ENCODE measurements at regions not wholly inside any gene's neighbourhood (a gene's known extent, or its start where the extent isn't known, plus 50 kb on each side); places are given as distances from the start of the nearest gene placed in this dataset.

DNA sequence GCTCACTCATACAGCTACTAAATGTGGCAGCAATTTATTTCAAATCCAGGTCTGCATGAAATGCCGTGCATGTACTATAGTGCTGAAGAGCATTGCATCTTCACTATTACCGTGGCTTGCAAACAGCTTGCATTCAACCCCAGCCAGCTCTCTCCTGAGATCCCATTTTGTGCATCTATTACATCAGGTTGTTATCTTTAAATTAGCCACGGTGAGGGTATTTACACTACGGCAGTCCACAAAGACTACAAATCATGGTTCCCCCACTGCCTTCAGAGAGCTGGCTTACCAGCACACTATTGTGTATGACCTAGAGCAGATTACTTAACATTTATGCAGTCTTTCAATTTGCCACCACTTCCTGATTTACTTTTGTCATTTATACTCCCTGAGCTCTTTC is 621.3 kb upstream of the LRATD1 start:
- Histone ChIP-seq H3F3A (ENCODE audit: control insufficient read depth, insufficient read depth) (no peaks in the 10 kb centered on the region), H3K27me3 (ENCODE audit: control insufficient read depth, low read length) (no peaks in the 10 kb centered on the region), H3K27ac (ENCODE audit: low read depth, low read length) (no peak overlapping the region), H3K4me1 (ENCODE audit: control insufficient read depth, low read length) (no peaks in the 10 kb centered on the region), H3K79me2 (ENCODE audit: control insufficient read depth, low read length) (no peaks in the 10 kb centered on the region), H3K36me3 (ENCODE audit: control insufficient read depth, low read length) (no peaks in the 10 kb centered on the region), H3K4me3 (ENCODE audit: low read length) (no peak overlapping the region), H3K4me2 (ENCODE audit: low read length) (no peak overlapping the region), H3K9me2 (replicated peaks; ENCODE audit: control insufficient read depth, low read length) (no peaks in the 10 kb centered on the region), H3K9me3 (ENCODE audit: control insufficient read depth, insufficient read depth, low read length) (no peaks in the 10 kb centered on the region), H4K20me1 (ENCODE audit: control insufficient read depth, insufficient read depth, low read depth, low read length) (no peaks in the 10 kb centered on the region)
- TF ChIP-seq EZH2phosphoT487 (IDR thresholded peaks at IDR 0.05; ENCODE audit: borderline replicate concordance, low read length) = no peak
- TF ChIP-seq, protein P1, sequence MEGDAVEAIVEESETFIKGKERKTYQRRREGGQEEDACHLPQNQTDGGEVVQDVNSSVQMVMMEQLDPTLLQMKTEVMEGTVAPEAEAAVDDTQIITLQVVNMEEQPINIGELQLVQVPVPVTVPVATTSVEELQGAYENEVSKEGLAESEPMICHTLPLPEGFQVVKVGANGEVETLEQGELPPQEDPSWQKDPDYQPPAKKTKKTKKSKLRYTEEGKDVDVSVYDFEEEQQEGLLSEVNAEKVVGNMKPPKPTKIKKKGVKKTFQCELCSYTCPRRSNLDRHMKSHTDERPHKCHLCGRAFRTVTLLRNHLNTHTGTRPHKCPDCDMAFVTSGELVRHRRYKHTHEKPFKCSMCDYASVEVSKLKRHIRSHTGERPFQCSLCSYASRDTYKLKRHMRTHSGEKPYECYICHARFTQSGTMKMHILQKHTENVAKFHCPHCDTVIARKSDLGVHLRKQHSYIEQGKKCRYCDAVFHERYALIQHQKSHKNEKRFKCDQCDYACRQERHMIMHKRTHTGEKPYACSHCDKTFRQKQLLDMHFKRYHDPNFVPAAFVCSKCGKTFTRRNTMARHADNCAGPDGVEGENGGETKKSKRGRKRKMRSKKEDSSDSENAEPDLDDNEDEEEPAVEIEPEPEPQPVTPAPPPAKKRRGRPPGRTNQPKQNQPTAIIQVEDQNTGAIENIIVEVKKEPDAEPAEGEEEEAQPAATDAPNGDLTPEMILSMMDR (IDR thresholded peaks at IDR 0.05; ENCODE audit: low read depth, low read length, poor library complexity, severe bottlenecking) = no peak

DNA sequence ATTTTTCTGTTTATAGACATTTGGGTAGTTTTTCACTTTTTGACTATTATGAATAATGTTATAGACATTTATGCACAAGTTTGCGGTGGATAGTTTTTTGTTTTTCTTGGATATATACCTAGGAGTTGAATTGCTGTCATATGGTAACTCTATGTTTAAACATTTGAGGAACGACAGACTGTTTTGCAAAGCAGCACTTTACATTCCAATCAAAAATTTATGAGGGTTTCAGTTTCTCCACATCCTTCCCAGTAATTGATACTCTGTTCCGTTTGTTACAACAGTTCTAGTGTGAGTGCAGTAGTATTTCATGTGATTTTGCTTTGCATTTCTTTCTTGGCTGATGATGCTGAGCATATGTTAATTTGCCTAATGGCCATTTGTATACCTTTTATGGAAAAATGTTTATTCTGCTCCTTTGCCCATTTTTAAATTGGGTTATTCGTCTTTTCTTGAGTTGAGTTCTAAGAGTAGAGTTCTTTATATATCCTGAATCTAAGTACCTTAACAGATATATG is 617.3 kb upstream of the LRATD1 start:
- no peaks in the 10 kb centered on the region for H3K36me3 ChIP-seq (ENCODE audit: control insufficient read depth, low read length)
- no peak overlapping the region for H3K4me3 ChIP-seq (ENCODE audit: low read length)
- H3K9me2 ChIP-seq (replicated peaks; ENCODE audit: control insufficient read depth, low read length) = no peaks in the 10 kb centered on the region
- H4K20me1 ChIP-seq (ENCODE audit: control insufficient read depth, insufficient read depth, low read depth, low read length) = no peaks in the 10 kb centered on the region
- no peak overlapping the region for H3K4me2 ChIP-seq (ENCODE audit: low read length)
- no peaks in the 10 kb centered on the region for H3F3A ChIP-seq (ENCODE audit: control insufficient read depth, insufficient read depth)
- no peaks in the 10 kb centered on the region for H3K9me3 ChIP-seq (ENCODE audit: control insufficient read depth, insufficient read depth, low read length)
- H3K27me3 ChIP-seq (ENCODE audit: control insufficient read depth, low read length) = no peaks in the 10 kb centered on the region
- H3K4me1 ChIP-seq (ENCODE audit: control insufficient read depth, low read length) = no peaks in the 10 kb centered on the region
- H3K79me2 ChIP-seq (ENCODE audit: control insufficient read depth, low read length) = no peaks in the 10 kb centered on the region
- H3K27ac ChIP-seq (ENCODE audit: low read depth, low read length) = no peak overlapping the region
- TF ChIP-seq, protein P1 (IDR thresholded peaks at IDR 0.05; ENCODE audit: low read depth, low read length, poor library complexity, severe bottlenecking) = no peak
- no peak for TF ChIP-seq EZH2phosphoT487 (IDR thresholded peaks at IDR 0.05; ENCODE audit: borderline replicate concordance, low read length)

DNA sequence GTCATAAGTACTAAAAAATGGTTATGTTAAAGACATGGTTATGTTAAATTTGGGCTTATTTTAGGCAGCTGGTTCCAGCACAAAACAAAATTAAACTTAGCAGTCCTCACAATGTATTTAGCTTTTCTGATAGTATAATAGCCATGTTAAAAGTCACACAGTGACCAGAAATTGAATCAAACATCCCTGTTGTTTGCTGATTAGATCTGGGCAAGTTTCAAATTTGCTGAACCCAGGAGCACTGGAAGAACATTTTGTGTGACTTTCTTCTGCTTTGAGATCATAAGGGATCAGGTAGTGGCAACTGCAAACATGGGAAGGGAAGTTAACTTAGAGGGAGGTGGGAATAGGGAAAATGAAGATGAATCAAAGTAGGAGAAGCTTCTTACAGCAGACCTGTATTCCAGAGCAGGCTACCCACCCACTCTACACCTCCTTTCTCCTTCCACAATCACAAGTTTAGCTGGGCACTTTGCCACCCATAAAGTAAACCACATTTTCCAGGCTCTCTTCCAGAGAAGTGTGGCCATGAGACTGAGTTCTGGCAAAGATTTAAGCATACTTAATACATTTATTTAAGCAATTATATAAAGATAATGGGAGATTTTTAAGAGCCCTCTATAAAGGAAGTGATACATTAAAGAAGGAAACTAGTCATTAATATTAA is 616.1 kb upstream of the LRATD1 start:
- H3K4me3 ChIP-seq (ENCODE audit: low read length) = no peak overlapping the region
- H3K27ac ChIP-seq (ENCODE audit: low read depth, low read length) = no peak overlapping the region
- H4K20me1 ChIP-seq (ENCODE audit: control insufficient read depth, insufficient read depth, low read depth, low read length) = no peaks in the 10 kb centered on the region
- no peaks in the 10 kb centered on the region for H3F3A ChIP-seq (ENCODE audit: control insufficient read depth, insufficient read depth)
- H3K4me1 ChIP-seq (ENCODE audit: control insufficient read depth, low read length) = no peaks in the 10 kb centered on the region
- H3K27me3 ChIP-seq (ENCODE audit: control insufficient read depth, low read length) = no peaks in the 10 kb centered on the region
- H3K36me3 ChIP-seq (ENCODE audit: control insufficient read depth, low read length) = no peaks in the 10 kb centered on the region
- no peaks in the 10 kb centered on the region for H3K9me2 ChIP-seq (replicated peaks; ENCODE audit: control insufficient read depth, low read length)
- no peak overlapping the region for H3K4me2 ChIP-seq (ENCODE audit: low read length)
- H3K9me3 ChIP-seq (ENCODE audit: control insufficient read depth, insufficient read depth, low read length) = no peaks in the 10 kb centered on the region
- H3K79me2 ChIP-seq (ENCODE audit: control insufficient read depth, low read length) = no peaks in the 10 kb centered on the region
- TF ChIP-seq, protein P1 (IDR thresholded peaks at IDR 0.05; ENCODE audit: low read depth, low read length, poor library complexity, severe bottlenecking) = no peak
- no peak for TF ChIP-seq EZH2phosphoT487 (IDR thresholded peaks at IDR 0.05; ENCODE audit: borderline replicate concordance, low read length)

Measured in DOHH2 (cell line).